ENCODE measurements at regions not wholly inside any gene's neighbourhood (a gene's known extent, or its start where the extent isn't known, plus 50 kb on each side); places are given as distances from the start of the nearest gene placed in this dataset.

GRCh38 chr20:7301807-7302206 lies 534.3 kb downstream of the BMP2 start:
- intact Hi-C loops (cut with DNase I), result no loop called here
- Histone ChIP-seq H3K27me3 (no peaks in the 10 kb centered on the region), H3K4me3 (no peak overlapping the region), H3K4me1 (no peaks in the 10 kb centered on the region), H3K36me3 (no peaks in the 10 kb centered on the region), H3K9me3 (peaks cover 0 to 4% of the 10 kb centered on the region in 2 donors), H3K27ac (no peak overlapping the region)
- DNase-seq (no peak), ATAC-seq (no peak)
- TF ChIP-seq CTCF (IDR thresholded peaks at IDR 0.05), result no peak

GRCh38 chr20:7302250-7302649 lies 534.8 kb downstream of the BMP2 start:
- DNase-seq, result no peak
- Histone ChIP-seq H3K27ac (no peak overlapping the region), H3K27me3 (no peaks in the 10 kb centered on the region), H3K4me1 (no peaks in the 10 kb centered on the region), H3K9me3 (peaks cover 0 to 4% of the 10 kb centered on the region in 2 donors), H3K4me3 (no peak overlapping the region), H3K36me3 (no peaks in the 10 kb centered on the region)
- ATAC-seq, result no peak
- intact Hi-C loops (cut with DNase I), result no loop called here
- no peak for TF ChIP-seq CTCF (IDR thresholded peaks at IDR 0.05)

- Histone ChIP-seq H3K27ac (no peak overlapping the region), H3K4me1 (no peaks in the 10 kb centered on the region), H3K36me3 (no peaks in the 10 kb centered on the region), H3K4me3 (no peak overlapping the region), H3K27me3 (no peaks in the 10 kb centered on the region), H3K9me3 (no peaks in the 10 kb centered on the region)
- ATAC-seq (no peak), DNase-seq (no peak)
- no peak for TF ChIP-seq CTCF (IDR thresholded peaks at IDR 0.05)
- intact Hi-C loops (cut with DNase I), result no loop called here
Measured at GRCh38 chr20:7305976-7306375, 538.5 kb downstream of the BMP2 start.

- H3K4me3 ChIP-seq, result no peak overlapping the region
- H3K27ac ChIP-seq, result no peak overlapping the region
- TF ChIP-seq CTCF (IDR thresholded peaks at IDR 0.05), result no peak
- no peaks in the 10 kb centered on the region for H3K4me1 ChIP-seq
- H3K36me3 ChIP-seq, result no peaks in the 10 kb centered on the region
- ATAC-seq, result no peak
- H3K27me3 ChIP-seq, result no peaks in the 10 kb centered on the region
- intact Hi-C loops (cut with DNase I), result no loop called here
- H3K9me3 ChIP-seq, result no peaks in the 10 kb centered on the region
- DNase-seq, result no peak
Measured at GRCh38 chr20:7308163-7308562, 540.7 kb downstream of the BMP2 start.

- ATAC-seq (no peak), DNase-seq (no peak)
- no peaks in the 10 kb centered on the region for H3K27me3 ChIP-seq
- no peak overlapping the region for H3K4me3 ChIP-seq
- intact Hi-C loops (cut with DNase I), result no loop called here
- H3K27ac ChIP-seq, result no peak overlapping the region
- H3K4me1 ChIP-seq, result no peaks in the 10 kb centered on the region
- no peaks in the 10 kb centered on the region for H3K9me3 ChIP-seq
- H3K36me3 ChIP-seq, result no peaks in the 10 kb centered on the region
- TF ChIP-seq CTCF (IDR thresholded peaks at IDR 0.05), result no peak
Measured at GRCh38 chr20:7313047-7313446, 545.6 kb downstream of the BMP2 start.
